ENCODE measurements at regions not wholly inside any gene's neighbourhood (a gene's known extent, or its start where the extent isn't known, plus 50 kb on each side); places are given as distances from the start of the nearest gene placed in this dataset.

- no peaks in the 10 kb centered on the region for H3K36me3 Mint-ChIP-seq
- H3K9ac ChIP-seq (ENCODE audit: insufficient read depth, low read length, poor library complexity, severe bottlenecking) = no peak overlapping the region
- WGBS (ENCODE audit: insufficient coverage) = no CpG with 5 or more reads among the region's 3 CpGs
- H3K4me3 Mint-ChIP-seq = no peak overlapping the region
- H3K27me3 Mint-ChIP-seq (ENCODE audit: low read depth in 3 of 3) = no peaks in the 10 kb centered on the region
- TF ChIP-seq CTCF (IDR thresholded peaks at IDR 0.05) = no peak
- intact Hi-C loops (cut with micrococcal nuclease) = no loop called here
- no peak overlapping the region for H3K27ac ChIP-seq (ENCODE audit: low read depth in 1 of 2, low read length in 2 of 2)
- no peaks in the 10 kb centered on the region for H3K9me3 ChIP-seq (replicated peaks in 1 of 2; ENCODE audit: control insufficient read depth in 1 of 2, insufficient read depth in 1 of 2, low read length in 2 of 2)
- H3K79me2 ChIP-seq (ENCODE audit: insufficient read depth, low read length) = no peaks in the 10 kb centered on the region
- no peaks in the 10 kb centered on the region for H4K20me1 ChIP-seq (ENCODE audit: insufficient read depth, low read length)
- H2AFZ ChIP-seq (ENCODE audit: insufficient read depth, low read depth, low read length, poor library complexity, severe bottlenecking) = no peak overlapping the region
- H3K27ac Mint-ChIP-seq = no peak overlapping the region
- no peaks in the 10 kb centered on the region for H3K4me1 Mint-ChIP-seq
- no peaks in the 10 kb centered on the region for H3K36me3 ChIP-seq (replicated peaks in 1 of 2; ENCODE audit: control insufficient read depth in 1 of 2, insufficient read depth in 2 of 2, low read length in 2 of 2)
- H3K4me1 ChIP-seq (ENCODE audit: control insufficient read depth in 1 of 2, insufficient read depth in 2 of 2, low read length in 2 of 2) = no peaks in the 10 kb centered on the region
- DNase-seq = no peak
- H3K9me3 Mint-ChIP-seq = no peaks in the 10 kb centered on the region
- no peaks in the 10 kb centered on the region for H3K27me3 ChIP-seq (ENCODE audit: control insufficient read depth in 2 of 2, insufficient read depth in 2 of 2, low read length in 2 of 2)
- no peak overlapping the region for H3K4me2 ChIP-seq (replicated peaks; ENCODE audit: extremely low read depth, low read length, poor library complexity, severe bottlenecking)
- no peak overlapping the region for H3K4me3 ChIP-seq (replicated peaks in 1 of 3; ENCODE audit: low read depth in 2 of 3, low read length in 3 of 3)
Measured at GRCh38 chr3:63150880-63151279, 127.2 kb upstream of the SYNPR start.

- H3K4me3 ChIP-seq (replicated peaks in 1 of 3; ENCODE audit: low read depth in 2 of 3, low read length in 3 of 3) = no peak overlapping the region
- no peak overlapping the region for H3K27ac ChIP-seq (ENCODE audit: low read depth in 1 of 2, low read length in 2 of 2)
- no peak overlapping the region for H3K4me2 ChIP-seq (replicated peaks; ENCODE audit: extremely low read depth, low read length, poor library complexity, severe bottlenecking)
- no peaks in the 10 kb centered on the region for H3K27me3 ChIP-seq (ENCODE audit: control insufficient read depth in 2 of 2, insufficient read depth in 2 of 2, low read length in 2 of 2)
- no peak overlapping the region for H2AFZ ChIP-seq (ENCODE audit: insufficient read depth, low read depth, low read length, poor library complexity, severe bottlenecking)
- H3K27ac Mint-ChIP-seq = no peak overlapping the region
- intact Hi-C loops (cut with micrococcal nuclease) = no loop called here
- H3K4me1 ChIP-seq (ENCODE audit: control insufficient read depth in 1 of 2, insufficient read depth in 2 of 2, low read length in 2 of 2) = no peaks in the 10 kb centered on the region
- H3K9me3 ChIP-seq (replicated peaks in 1 of 2; ENCODE audit: control insufficient read depth in 1 of 2, insufficient read depth in 1 of 2, low read length in 2 of 2) = no peaks in the 10 kb centered on the region
- H3K9me3 Mint-ChIP-seq = no peaks in the 10 kb centered on the region
- H3K36me3 ChIP-seq (replicated peaks in 1 of 2; ENCODE audit: control insufficient read depth in 1 of 2, insufficient read depth in 2 of 2, low read length in 2 of 2) = no peaks in the 10 kb centered on the region
- H3K79me2 ChIP-seq (ENCODE audit: insufficient read depth, low read length) = no peaks in the 10 kb centered on the region
- 100% methylated on average over 1 of the region's 1 CpG for WGBS (ENCODE audit: insufficient coverage)
- no peaks in the 10 kb centered on the region for H3K4me1 Mint-ChIP-seq
- no peak for DNase-seq
- H4K20me1 ChIP-seq (ENCODE audit: insufficient read depth, low read length) = no peaks in the 10 kb centered on the region
- H3K4me3 Mint-ChIP-seq = no peak overlapping the region
- no peaks in the 10 kb centered on the region for H3K36me3 Mint-ChIP-seq
- H3K9ac ChIP-seq (ENCODE audit: insufficient read depth, low read length, poor library complexity, severe bottlenecking) = no peak overlapping the region
- TF ChIP-seq CTCF (IDR thresholded peaks at IDR 0.05) = no peak
- no peaks in the 10 kb centered on the region for H3K27me3 Mint-ChIP-seq (ENCODE audit: low read depth in 3 of 3)
Measured at GRCh38 chr3:63151897-63152296, 126.2 kb upstream of the SYNPR start.

Data from CD14-positive monocyte (primary cell).